ENCODE measurements at regions not wholly inside any gene's neighbourhood (a gene's known extent, or its start where the extent isn't known, plus 50 kb on each side); places are given as distances from the start of the nearest gene placed in this dataset.

DNA sequence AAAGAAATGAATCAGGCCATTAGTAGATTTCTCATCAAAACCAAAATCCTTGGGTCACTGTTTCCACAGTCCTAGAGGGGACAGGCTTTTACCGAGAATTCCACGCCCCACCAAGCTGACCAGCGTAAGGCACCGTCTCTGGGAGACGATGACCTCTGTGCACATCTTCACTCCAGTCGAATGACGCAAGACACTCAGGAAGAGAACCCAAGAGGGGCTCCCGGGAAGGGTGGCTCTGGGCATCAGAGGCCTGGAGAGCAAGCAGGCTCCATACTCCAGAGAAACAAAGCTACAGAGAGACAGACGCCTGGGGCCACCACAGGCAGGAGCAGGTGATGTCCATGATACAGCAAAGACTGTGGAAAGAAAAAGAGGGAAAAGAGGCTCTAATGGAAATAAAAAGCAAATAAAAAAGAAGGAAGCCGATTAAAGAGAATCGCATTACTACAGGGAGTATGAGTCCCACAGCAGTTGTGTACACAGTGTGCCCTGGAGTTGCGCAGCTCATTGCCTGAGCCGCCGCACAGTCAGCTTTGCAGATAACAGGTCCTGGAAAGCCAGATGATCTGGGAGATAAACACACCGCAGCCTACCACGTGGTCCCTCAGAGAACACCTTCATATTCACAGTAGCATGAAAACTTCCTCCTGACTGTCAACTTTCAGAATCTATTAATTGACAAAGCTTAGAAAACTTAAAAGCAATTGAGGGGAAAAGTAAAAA is 572.7 kb upstream of the SALL3 start:
- DNase-seq (ENCODE audit: low read depth, low spot score), result no peak

- no peak for DNase-seq (ENCODE audit: low read depth, low spot score)
Observed at GRCh38 chr18:78407466-78407844, 572.2 kb upstream of the SALL3 start.

DNA sequence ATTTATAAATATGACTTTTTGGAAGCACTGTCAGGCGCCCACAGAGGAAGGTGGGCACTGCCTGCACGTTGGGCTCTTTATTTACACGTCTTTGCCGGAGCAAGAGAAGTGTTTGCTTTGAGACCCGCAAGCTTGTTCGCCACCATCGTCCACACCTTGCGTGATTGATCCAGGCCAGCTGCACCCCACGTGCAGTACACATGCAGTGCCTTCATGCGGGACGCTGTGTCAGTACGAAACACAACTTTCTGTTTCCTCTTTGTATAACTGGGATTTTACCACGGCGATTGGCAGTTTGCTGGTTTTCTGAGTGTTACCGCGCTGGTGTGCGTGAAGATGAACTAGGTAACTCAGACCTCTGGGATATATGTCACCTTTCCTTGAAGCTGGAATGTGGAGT is 571.0 kb upstream of the SALL3 start:
- no peak for DNase-seq (ENCODE audit: low read depth, low spot score)

DNA sequence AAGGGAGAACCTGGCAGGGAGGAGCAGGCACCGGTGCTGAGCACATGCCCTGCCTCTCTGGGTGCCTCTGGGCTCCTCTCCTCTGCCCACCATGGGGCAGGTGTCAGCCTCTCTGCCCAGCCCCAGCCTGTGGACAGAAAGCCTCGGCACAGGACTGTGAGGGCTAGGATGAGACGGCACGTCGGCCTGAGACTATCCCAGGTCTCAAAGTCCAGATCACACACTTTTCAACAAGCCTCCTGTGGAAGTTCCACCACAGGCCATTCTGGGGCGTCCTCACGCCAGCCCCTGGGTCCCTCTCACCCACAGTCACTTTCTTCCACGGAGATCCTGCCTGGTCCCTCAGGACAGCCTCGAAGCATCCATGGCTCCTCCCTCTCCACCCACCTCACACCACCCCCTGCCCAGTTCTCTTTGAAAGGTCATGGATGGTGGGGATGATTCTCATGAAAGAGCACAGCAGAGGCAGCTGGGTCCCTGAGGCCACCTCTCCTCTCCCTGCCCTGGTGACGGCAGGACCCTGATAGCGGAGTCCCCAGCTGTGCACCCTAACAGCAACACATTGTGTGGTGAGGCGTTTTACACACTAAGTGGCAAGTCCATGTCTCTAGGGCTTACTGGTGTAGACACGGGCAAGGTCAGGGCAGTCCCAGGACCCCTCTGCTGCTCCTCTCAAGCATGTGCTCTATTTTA is 569.4 kb upstream of the SALL3 start:
- DNase-seq (ENCODE audit: low read depth, low spot score), result no peak

DNA sequence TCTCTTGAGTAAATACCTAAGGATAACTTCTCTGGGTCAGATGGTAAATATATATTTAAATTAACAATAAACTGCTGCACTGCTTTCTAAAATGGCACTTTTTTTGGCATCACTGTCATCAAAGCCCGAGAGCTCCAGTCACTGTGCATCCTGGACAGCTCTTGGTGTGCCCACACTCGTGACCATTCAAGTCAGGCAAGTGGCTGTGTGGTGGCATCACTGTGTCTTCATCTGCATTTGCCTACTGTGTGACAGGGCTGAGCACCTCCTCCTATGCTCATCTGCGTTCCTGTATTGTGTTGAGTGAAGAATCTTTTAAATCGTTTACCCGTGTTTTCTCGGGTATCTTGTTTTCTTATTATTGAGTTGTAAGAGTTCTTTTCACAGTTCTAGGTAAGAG is 568.1 kb upstream of the SALL3 start:
- no peak for DNase-seq (ENCODE audit: low read depth, low spot score)

GRCh38 chr18:78414302-78414701 is 565.3 kb upstream of the SALL3 start:
- DNase-seq (ENCODE audit: low read depth, low spot score), result no peak

GRCh38 chr18:78416853-78417252 is 562.8 kb upstream of the SALL3 start:
- DNase-seq (ENCODE audit: low read depth, low spot score), result no peak

DNA sequence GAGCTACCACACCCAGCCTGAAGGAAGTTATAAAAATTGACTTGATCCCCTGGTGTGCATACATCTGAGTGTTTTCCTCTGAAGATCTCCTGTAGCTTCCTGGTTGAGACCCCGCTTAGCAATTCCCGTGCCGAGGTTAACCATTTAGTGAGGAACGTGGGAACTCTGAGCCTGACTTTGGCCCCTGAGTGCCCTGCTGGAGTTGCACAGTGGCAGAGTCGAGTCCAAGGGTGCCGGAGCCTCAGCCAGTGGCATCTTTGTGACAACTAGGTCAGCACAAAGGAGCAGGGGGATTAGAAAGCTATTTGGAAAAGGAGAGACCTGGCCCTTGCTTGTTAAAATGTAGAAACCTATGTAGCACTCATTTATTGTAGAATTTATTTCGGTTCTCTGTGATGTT is 561.2 kb upstream of the SALL3 start:
- no peak for DNase-seq (ENCODE audit: low read depth, low spot score)

DNA sequence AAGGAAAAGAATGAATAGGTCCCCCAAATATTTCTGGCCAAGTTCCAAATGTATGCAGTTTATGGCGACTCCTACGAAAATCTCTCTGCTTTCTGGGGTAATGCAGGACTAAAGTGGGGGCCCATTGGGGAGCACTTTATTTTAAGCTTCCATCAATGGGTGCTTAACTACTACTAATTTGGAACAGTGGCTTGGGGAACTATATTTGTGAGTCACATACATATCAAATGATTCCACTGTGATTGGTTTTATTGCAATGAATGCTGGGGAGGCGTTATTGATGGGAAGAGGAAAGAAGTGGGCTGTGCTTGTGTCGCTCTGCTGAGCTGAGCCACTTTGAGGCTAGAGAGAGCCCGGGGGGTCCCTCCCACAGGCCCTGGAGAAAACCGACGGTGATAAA is 560.4 kb upstream of the SALL3 start:
- DNase-seq (ENCODE audit: low read depth, low spot score), result no peak

DNA sequence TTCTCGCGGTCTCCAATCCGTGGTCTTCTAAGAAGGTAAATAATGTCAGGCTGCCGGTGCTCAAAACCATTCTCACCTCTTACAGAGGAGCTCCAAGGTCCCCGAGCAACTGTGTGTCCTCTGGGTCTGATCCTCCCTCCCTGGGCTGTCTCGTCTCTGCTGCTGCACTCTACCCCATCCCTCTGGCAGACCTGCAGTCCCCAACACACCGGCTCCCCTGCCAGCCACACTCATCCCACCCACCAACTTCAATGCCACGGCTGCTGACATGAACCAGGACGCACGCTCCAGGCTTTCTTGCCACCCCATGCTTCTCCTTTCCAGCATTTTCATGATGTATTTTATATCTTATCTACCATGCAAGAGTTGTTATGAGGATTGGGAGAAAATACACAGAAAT is 559.5 kb upstream of the SALL3 start:
- DNase-seq (ENCODE audit: low read depth, low spot score), result no peak

- no peak for DNase-seq (ENCODE audit: low read depth, low spot score)
Observed at GRCh38 chr18:78421392-78421791, 558.2 kb upstream of the SALL3 start.

DNA sequence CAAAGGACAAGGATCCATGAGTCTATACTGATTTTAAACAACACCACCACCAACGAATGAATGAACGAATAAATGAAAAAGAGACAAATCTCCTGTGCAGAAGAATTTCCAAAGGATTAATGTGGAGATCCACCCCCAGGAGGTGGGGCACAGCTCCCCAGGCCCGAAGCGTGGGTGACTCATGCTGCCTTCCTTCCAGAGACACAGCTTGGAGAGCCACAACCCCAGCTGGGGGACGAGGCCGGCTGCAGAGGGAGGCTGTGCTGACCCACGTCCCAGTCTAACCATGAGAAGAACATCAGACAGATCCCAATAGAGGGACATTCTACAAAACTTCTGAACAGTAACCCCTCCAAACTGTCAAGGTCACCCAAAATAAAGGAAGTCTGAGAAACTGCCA is 557.3 kb upstream of the SALL3 start:
- no peak for DNase-seq (ENCODE audit: low read depth, low spot score)

- no peak for DNase-seq (ENCODE audit: low read depth, low spot score)
Observed at GRCh38 chr18:78423811-78424210, 555.8 kb upstream of the SALL3 start.

- no peak for DNase-seq (ENCODE audit: low read depth, low spot score)
Observed at GRCh38 chr18:78424403-78425018, 555.1 kb upstream of the SALL3 start.

DNA sequence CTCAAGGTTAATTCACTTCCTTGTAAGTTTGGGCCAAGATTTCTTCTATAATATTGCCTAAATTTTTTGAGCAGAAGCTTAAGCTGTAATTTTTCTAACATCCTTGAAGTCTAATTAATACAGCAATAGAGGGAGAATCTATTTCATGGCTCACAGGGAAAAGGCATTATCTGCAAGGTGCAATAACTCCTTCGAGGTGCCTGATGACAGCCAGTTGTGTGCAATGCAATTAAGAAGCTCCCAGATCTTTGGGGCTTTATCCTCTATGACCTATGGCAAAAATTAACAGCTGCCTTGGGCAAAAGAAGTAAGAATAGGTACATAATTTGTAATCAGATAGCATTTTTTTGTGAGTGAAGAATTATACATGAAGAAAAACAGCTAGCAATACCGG is 554.6 kb upstream of the SALL3 start:
- DNase-seq (ENCODE audit: low read depth, low spot score), result no peak

GRCh38 chr18:78427081-78427480 is 552.5 kb upstream of the SALL3 start:
- DNase-seq (ENCODE audit: low read depth, low spot score), result no peak

- no peak for DNase-seq (ENCODE audit: low read depth, low spot score)
Observed at GRCh38 chr18:78429127-78430108, 550.2 kb upstream of the SALL3 start.

DNA sequence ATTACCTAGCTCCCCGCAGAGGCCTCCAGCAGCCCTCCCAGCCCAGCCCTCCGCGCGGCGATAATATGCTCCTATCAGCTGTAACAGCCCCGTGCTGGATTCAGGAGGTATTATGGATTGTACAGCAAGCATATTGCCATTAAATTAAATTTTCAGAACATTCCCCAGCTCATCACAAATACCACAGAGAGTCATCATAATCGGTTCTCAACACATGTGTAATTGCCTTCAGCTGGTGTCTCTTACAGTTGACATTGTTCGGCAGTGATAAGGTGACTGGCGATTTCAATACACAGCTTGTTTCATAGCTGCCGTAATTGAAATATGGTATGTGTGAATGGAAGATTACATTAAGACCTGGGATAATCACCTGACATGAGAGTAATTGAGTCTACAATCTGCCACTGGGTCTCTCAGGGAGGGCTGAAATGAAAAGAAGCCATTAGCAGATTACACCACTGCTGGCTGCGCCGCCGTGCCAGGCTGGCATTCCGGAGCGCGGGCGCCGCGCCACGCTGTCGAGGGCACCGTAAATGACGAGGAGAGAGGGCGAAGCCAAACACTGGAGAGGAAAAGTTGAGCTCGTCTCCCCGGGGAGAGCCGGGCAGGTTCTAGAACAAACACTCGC is 549.4 kb upstream of the SALL3 start:
- no peak for DNase-seq (ENCODE audit: low read depth, low spot score)

GRCh38 chr18:78431606-78432005 is 548.0 kb upstream of the SALL3 start:
- DNase-seq (ENCODE audit: low read depth, low spot score), result peak; percentile 51

- DNase-seq (ENCODE audit: low read depth, low spot score), result no peak
Observed at GRCh38 chr18:78433562-78433961, 546.1 kb upstream of the SALL3 start.

DNA sequence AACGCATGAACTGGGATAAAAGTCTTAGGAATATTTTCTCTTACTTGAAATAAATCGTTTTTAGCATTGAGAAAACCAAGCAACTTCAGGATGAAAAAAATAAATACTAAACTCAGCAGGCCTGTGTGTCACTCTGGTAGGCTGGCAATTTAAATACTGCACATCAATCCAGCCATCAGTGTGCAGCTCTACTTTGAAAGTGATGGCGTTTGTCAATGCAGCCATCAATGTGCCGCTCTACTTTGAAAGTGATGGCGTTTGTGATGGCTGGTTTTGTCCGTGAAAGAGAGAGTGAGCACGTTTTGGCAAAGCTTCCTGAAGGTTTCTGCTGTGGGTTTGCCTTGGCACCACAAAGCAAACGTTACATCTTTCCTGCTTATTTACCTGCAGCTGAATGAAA is 543.5 kb upstream of the SALL3 start:
- DNase-seq (ENCODE audit: low read depth, low spot score), result no peak

Measured in ELF-1 (cell line).